NCI-H1436 (cell line): ENCODE measurements at regions not wholly inside any gene's neighbourhood (a gene's known extent, or its start where the extent isn't known, plus 50 kb on each side); places are given as distances from the start of the nearest gene placed in this dataset.
A peak's percentile ranks its signal among the peaks of the same experiment; 100 is the strongest.

Source experiments
- DNase-seq: peaks from one replicate; lab custom pipeline; 2025; lab: John Stamatoyannopoulos, UW

- no peak for DNase-seq
These were observed 113.2 kb downstream of the HERPUD2 start for GRCh38 chr7:35581605-35582210.

GRCh38 chr7:35576031-35576573, 118.8 kb downstream of the HERPUD2 start:
- no peak for DNase-seq

GRCh38 chr7:35571611-35572240, 123.2 kb downstream of the HERPUD2 start:
- no peak for DNase-seq

GRCh38 chr7:35570937-35571336, 124.0 kb downstream of the HERPUD2 start:
- DNase-seq: no peak

- DNase-seq: no peak
These were observed 129.0 kb downstream of the HERPUD2 start for GRCh38 chr7:35565927-35566326.

DNA sequence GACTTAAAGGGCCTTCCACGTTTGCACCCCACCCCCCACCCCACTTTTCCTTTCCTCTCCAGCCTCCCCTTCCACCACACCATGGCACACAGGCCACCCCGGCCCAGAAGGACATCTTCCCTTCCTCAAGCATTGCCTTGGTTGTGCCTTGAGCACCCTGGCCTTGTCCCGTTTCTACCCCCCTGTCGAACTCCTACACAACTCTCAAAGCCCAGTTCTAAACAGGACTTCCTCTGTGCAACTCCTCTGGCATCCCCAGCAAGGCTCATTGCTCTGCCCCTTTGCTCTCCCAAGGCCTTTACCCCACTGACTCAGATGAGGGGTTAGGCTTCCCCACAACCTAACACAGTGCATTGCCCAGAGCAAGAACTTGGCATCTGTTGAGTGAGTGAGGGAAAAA, 136.1 kb downstream of the HERPUD2 start:
- DNase-seq: no peak

DNA sequence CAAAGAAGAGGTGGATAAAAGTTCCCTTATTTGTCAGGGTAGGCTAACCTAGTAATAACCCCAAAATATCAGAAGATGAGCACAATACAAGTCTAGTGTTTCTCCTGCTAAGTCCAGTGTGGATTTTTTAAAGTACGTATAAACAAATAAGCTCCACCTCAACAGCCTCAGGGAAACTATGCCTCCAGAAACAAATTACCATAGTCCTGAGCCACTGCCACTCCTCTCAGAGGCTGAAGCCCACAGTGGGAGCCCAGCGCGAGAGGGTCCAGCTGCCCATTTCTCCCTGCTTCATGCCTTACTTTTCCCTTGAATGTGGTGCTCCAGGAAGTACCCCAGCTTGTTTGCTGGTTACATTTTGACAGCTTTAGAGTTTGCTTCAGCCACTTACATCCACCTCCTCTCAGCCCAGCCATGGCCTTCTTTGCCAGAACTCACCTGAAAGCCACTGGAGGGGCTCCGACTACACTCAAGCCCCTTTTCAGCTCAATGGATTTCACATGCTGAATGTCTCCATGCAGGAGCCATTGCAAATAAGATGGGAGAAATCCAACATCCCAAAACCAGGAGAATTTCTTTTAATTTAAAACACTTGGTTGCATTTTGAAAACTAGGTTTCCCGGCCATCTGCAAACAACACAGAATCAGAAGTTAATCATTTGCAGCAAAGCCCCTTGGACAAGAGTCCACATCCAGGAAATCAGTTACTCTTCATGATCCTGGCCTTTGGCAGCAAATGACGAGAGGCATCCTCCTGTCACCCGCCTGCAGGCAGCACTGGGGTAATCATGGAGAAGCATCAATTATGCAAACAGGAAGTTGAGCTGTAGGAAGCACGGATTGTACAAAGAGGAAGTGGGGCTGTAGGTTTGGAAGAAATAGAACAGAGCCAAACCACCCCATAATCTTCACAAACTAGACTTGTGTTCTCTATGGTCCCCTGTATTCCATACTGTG, 138.1 kb downstream of the HERPUD2 start:
- DNase-seq: no peak

DNA sequence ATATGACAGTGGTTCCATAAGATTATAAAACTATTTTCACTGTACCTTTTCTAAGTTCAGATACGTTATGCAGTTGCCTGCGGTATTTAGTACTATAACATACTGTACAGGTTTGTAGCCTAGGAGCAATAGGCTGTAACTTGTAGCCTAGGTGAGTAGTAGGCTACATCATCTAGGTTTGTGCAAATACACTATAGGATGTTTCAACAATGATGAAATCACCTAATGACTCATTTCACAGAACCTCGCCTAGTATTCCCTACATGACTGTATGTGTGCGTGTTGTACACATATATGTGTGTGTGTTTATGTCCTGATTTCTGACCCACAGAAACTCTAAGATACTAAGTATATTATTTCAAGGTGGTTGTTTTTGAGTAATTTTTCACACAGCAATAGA, 139.0 kb downstream of the HERPUD2 start:
- no peak for DNase-seq

DNA sequence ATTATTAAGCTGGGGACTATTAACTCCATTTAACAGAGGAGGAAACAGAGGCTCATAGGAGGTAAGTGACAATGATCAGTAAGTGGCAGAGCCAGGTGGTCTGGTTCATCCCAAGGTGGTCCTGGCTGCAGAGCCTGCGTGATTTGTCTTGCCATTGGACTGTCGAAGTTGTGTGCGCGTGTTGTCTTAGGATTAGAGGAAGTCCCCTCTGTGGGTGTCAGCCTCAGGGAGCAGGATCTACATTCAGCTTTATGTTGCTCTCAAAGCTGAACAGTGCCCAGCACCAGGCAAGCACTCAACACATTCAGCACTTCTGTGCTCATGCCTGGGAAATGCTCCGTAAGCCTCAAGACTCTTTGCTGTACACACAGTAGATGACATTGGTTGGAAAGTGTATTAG, 139.5 kb downstream of the HERPUD2 start:
- no peak for DNase-seq

DNA sequence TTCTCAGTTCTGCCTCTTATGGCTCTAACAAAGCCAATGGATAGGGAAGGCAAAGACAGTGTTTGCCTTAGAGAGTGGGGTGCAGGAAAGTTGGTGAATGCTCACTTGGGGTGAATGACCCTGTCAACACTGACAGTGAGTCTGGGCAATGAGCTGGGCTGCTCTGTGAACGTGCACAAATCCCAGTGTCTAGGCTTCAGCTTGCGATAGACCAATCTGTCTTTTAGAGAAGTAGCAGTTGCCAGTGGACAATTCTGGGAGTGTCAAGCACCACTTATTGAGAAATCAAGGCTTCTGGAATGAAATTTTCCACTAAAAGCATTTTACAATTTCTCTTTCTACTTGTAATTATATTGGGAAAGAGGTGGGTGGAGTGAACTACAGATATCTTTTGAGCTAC, 141.4 kb downstream of the HERPUD2 start:
- DNase-seq: no peak

DNA sequence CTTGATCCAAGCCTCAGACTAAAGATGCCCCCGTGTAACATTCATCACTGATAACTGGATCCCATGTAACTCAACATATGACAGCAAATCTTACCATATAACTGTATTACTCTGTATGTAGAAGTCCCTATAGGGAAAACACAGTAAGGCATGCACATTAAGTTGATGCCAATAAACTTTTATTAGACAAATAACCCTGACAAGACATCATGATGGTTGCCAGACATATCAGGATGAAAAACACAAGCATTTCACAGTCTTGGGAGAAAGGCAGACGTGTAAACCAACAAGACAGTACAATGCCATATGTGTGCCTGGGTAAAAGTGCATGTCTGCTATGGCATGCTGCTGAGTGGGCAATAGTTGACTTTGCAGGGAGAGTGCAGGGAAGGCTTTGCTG, 142.2 kb downstream of the HERPUD2 start:
- no peak for DNase-seq

DNA sequence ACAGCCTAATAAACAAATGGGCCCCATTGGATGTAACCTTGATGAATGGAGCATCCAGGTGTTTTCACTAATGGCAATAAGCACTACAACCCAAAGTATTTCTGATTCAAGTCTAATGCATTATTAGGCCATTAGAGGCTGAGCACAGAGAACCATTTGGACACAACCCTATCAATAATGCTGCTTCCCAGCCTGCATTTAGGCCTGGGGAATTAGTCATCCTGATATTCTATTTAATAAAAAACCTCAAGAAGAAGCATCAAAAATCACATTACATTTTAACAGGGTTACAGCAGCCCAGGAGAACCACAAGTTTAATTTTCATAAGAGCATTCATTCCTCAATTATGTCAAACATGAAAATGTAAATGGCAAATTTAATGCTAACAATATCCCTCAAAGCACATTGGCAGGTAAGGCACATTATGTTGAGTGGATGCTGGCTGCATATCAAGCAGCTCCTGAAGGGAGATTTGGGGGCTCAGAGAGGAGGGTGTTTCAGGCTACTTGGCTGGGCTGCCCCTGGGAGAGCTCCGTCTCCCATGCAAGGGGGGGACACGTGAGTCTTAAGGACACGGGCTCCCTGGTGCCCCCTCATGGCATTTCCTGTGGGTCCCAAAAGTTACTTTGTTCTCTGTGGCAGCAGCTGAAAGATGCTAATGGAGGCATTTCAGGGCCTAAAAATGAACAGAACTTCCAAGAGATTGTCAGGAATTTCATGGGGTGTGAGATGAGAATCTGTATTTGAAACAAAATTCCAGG, 143.4 kb downstream of the HERPUD2 start:
- DNase-seq: no peak

- DNase-seq: no peak
These were observed 144.1 kb downstream of the HERPUD2 start for GRCh38 chr7:35550831-35551230.

- DNase-seq: no peak
These were observed 145.2 kb downstream of the HERPUD2 start for GRCh38 chr7:35549781-35550180.

GRCh38 chr7:35548291-35548690, 146.6 kb downstream of the HERPUD2 start:
- DNase-seq: no peak

DNA sequence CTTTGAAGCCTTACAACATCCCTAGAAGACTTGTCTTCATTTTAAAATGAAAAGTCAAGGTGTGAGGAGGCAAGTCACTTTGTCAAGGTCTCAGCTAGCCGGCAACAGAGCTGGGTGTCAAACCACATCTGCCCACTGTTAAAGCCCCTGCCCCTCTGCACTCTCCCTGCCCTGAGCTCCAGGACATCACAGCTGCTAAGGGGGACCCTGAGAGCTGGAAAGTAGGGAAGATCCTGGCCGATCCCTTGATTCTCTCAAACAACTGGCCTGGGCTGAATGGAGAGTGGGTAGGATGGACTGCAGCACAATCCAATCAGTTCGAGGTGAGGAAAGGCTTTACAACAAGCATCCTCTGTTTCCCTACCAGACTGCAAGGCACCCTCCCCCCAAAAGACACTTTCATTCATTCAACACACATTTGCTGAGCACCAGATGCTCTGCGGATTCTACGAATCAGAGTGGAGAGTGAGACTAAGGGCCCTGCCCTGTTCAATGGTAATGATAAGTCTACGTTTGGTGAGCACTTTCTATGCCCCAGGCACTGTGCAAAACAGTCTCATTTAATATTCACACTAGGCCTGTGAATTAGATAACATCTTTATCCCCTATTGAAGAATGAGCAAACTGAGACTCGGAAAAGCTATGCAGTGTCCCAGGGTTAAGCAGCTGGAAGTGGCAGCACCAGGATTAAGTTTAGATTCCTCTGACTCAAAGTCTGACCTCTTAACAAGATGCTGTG, 148.1 kb downstream of the HERPUD2 start:
- no peak for DNase-seq

- no peak for DNase-seq
These were observed 149.1 kb downstream of the HERPUD2 start for GRCh38 chr7:35545831-35546230.

- DNase-seq: no peak
These were observed 150.8 kb downstream of the HERPUD2 start for GRCh38 chr7:35544028-35544742.

- DNase-seq: peak; percentile 59
These were observed 157.6 kb downstream of the HERPUD2 start for GRCh38 chr7:35537067-35538023.
